Activated CD4-positive, alpha-beta T cell treated with anti-CD3 and anti-CD28 coated beads for 48 hours (primary cell): ENCODE measurements at regions not wholly inside any gene's neighbourhood (a gene's known extent, or its start where the extent isn't known, plus 50 kb on each side); places are given as distances from the start of the nearest gene placed in this dataset.
"Not testable (repeated sequence)": the region's sequence is repeated elsewhere in the genome, so short reads cannot be mapped to it uniquely, and the experiment has no call there.

Experiments
- DNase-seq: peaks from one replicate; pipeline ENCODE4 v3.0.0-alpha.2; 2020

DNA sequence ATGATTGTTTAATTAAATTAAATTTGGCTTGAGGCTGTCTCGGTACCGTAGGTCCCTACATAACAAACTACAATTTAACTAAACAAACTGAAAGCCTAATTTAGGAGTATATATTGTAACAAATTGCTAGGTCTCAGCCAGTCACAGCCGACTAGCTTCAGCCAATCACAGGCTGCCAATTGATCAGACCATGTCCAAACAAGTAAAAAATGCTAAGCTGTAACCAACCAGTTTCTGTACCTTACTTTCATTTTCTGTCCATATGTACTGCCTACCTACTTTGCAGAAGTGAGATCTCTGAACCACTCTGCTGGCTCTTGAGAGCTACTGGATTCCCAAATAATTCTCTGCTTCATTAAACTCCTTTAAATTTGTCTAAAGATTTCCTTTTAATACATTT, 648.0 kb upstream of the GJE1 start:
- peak; percentile 38 for DNase-seq

DNA sequence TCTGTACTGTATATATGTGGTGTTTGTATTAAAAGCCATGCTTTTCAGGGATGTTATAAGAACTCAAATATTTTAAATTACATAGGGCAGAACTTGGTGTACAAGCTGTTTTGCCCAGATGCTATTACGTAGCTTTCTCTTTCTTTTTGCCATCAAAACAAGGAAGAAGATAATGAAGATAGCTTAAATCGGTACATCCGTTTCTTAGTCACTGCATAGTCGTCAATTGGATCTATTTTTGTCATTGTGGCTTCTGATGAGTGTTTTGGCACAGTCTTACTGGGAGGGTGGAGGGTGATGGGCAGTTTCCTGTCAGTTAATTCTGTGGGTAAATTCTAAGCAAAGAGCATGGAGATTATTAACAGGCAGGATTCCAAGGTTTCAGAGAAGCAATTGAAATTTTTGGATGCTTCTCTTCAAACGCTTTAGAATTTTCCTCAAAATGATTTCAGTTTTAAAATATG, 649.1 kb upstream of the GJE1 start:
- peak; percentile 54 for DNase-seq

GRCh38 chr6:141482796-141483597, 649.7 kb upstream of the GJE1 start:
- DNase-seq, result no peak

- DNase-seq, result no peak
Measured at GRCh38 chr6:141475259-141475658, 657.5 kb upstream of the GJE1 start.

DNA sequence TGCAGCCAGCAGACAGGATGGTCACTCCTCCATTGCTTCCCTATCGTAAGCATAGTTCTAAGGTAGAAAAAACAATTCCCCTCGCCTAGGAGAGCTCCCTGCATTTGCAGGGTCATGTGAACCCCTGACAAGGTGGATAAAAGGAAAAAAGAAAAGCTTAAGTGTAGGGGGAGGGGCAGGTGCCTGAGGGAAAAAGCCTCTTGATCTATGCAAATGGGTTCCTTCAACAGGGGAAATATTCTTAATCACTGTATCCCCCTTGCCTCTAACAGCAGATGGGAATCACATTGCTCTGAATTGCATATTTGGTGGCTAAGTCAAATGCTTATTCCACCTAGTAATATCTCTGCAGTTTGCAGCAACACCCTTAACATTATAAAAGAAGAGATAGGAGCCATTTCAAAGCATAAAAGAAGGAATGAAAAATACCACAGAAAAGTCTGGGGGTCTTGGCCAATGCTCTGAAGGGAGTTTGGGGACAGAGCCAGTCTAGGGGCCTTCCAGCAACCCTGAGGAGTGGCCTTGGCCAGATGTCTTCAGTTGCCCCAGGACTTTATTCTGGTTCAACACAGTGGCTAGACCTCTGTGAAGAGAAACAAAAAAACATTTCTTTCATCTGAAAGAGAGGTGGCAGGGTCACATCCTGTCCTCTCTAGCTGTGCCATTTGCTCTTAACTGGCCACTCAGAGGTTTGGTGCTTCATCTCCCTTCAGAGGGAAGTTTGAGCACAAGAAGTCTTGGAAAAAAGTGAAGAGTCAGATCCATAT, 660.4 kb upstream of the GJE1 start:
- no peak for DNase-seq

DNA sequence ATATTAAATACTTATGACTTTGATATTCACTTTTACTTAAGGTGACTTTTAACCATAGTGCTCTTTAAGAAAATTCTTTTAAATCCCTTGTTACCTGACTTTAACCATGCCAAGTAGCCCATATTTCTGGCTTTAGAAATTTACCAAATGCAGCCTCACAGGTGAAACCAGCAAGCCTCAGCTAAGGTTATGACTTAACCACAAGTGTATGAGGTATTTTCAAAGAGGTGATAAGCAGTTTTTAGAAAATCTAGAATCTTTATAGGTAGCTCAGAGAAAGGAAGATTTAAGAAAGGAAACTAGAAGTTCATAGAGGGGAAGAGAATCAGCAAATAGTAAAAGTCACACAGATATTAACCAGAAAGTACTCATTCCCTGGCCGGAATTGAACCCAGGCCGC, 661.9 kb upstream of the GJE1 start:
- no peak for DNase-seq

DNA sequence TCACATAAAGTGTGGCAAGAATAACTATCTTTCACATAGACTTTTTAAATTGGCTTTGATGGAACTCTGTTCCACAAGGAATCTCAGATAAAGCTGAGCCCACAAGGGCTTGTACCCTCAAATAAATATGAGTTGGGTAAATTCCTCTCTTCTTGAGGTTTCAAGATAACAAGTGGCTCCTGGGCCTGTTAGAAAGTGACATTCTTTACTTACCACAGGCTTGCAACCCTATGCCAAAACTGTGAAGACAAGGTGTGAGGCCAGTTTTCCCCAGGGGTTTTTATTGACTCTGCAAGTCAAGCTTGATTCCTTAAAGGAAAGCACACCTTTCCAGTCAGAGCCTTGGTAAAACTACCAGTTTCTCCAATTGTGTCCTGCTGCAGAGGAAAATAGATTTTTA, 664.8 kb upstream of the GJE1 start:
- DNase-seq, result no peak

GRCh38 chr6:141467041-141467440, 665.7 kb upstream of the GJE1 start:
- no peak for DNase-seq

DNA sequence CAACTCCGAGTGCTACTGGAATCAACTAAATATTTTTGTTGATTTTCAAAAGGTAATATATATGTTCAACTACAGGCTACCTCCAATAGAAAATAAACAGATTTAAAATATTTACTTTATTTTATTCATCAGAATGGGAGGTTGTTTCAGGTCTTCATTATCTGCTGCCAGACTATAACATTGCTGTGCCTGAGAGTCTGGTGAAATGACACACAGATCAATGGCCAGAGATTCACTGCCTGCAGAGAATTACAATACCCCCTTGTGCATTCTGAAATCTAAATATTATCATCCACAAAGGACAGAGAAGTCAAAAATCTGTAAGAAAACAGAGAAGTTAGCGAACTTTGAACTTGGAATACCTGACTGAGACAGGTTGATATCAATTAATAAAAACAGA, 667.8 kb upstream of the GJE1 start:
- DNase-seq, result no peak

GRCh38 chr6:141464490-141464889, 668.2 kb upstream of the GJE1 start:
- DNase-seq, result no peak

DNA sequence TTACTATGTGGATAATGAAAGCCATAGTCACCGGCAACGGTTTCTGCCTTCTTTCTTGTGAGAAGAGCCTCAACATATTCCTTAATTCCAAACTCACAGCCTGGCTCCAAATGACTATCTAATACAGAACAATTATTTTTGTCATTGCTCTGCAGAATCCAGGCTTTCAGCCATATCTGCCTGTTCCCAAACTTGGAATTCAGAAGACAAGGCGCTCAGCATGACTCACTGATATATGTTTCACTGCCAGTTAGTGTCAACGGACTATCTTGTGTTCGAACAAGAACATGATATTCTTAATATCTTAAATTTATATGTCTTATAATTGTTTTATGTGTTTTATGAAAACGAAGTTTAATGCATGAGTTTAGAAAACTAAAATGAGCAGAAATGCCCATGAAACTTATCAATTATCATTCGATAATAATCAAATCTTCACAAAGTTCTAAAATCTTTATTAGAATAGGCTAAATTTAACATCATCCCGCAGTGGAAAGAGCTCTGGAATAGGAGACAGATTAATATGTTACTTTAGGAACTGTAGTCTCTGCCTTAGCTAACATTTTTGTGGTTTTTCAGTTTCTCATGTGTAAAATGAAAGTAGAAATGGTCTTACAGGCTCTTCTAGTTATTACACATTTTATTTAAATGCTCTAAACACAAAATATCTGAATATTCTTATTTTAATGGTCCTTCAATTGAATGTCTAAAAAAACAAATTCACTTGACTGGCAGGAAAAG, 669.3 kb upstream of the GJE1 start:
- no peak for DNase-seq

DNA sequence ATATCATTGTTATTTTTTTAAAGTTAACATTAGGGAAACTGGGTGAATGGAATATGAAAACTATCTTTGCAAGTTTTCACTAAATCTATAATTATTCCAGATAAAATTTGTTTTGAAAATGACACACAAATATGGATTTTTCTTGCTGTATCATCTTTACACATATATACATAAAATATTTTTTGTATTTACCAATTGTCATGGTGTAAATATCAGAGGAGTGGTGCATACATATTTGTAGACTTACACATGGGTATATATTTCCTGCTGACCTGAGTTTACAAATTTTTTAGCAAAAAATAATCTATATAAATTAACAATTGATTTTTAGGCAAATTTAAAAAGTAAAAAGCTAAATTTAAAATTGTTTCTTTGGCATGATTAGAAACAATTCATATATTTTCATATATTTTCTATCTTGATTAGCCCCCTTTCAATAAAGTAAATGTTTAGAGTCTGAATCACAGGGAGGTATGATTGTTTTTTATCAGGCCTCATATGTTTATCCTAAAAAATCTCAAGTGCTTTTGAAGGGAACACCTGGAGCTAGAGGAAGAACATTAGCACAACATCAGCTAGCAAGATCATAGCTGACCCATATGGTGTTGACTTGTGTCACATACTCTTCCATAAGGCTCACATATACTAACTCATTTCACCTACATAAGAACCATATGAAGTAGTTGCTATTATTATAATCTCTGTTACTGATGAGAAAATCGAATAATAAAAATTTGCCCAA, 671.8 kb upstream of the GJE1 start:
- DNase-seq, result no peak

DNA sequence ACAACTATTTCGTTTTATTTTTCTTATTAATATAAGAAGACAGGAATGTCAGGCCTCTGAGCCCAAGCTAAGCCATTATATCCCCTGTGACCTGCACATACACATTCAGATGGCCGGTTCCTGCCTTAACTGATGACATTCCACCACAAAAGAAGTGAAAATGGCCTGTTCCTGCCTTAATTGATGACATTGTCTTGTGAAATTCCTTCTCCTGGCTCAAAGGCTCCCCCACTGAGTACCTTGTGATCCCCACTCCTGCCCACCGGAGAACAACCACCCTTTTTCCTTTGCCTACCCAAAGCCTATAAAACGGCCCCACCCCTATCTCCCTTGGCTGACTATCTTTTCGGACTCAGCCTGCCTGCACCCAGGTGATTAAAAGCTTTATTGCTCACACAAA, 672.5 kb upstream of the GJE1 start:
- DNase-seq, result not testable (repeated sequence)

GRCh38 chr6:141457984-141458383, 674.7 kb upstream of the GJE1 start:
- not testable (repeated sequence) for DNase-seq

DNA sequence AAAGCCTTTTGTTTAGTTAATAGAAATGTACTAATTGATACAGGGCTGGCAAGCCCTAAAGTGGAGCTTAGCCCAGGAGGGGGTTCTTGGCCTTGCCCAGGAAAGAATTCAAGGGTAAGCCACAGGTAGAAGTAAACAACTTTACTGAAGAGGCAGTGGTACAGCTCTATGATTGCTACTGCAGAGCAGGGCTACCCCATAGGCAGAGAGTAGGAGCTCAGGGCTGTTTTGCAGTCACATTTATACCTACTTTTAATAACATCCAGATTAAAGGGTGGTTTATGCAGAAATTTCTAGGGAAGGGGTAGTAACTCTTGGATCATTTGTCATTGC, 680.4 kb upstream of the GJE1 start:
- DNase-seq, result no peak

DNA sequence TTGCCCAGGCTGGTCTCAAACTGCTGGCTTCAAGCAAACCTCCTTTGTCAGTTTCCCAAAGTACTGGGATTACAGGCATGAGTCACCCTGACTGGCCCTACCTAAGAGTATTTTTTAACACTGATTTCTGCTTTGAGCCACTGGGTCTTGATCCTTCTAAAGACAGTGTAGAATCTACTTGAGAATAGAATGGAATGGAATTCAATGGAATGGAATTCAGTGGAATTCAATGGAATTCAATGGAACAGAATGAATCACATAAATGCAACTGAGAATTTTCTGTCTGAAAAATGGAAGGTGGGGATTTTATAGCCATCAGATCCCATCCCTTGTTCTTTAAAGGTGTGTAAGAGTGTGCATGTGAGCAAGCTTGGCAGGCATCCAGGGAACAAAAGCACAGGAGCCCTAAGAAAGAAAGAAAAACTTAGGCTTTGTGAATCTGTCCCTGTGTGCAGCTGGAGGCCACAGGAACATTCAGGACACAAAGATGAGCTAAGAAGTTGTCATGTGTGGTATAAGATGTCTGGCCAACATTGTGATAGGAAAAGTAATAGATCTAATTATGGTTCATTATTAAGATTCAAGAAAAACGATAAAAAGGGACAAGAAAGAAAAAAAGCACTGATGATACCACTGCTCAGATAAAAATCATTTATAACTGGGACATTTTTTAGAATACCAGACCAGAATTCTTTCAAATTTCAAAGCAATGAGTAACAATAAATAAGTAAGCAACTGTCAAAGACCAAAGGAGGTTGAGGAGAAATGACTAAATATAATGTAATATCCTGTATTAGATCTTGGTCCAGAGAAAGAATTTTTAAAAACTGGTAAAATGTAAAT, 681.0 kb upstream of the GJE1 start:
- DNase-seq, result no peak

DNA sequence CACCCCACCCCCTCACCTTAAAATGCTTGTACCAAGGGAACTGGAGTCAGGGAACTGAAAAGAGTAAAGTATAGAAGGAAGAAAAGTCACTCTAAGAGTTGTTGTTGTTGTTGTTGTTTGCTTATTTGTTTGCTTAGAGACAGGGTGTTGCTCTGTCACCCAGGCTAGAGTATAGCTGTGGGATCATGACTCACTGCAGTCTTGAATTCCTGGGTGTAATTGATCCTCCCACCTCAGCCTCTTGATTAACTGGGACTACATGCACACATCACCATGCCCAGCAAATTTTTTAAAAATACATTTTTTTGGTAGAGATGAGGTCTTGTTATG, 681.6 kb upstream of the GJE1 start:
- DNase-seq, result no peak

GRCh38 chr6:141445928-141446628, 686.6 kb upstream of the GJE1 start:
- DNase-seq, result no peak

DNA sequence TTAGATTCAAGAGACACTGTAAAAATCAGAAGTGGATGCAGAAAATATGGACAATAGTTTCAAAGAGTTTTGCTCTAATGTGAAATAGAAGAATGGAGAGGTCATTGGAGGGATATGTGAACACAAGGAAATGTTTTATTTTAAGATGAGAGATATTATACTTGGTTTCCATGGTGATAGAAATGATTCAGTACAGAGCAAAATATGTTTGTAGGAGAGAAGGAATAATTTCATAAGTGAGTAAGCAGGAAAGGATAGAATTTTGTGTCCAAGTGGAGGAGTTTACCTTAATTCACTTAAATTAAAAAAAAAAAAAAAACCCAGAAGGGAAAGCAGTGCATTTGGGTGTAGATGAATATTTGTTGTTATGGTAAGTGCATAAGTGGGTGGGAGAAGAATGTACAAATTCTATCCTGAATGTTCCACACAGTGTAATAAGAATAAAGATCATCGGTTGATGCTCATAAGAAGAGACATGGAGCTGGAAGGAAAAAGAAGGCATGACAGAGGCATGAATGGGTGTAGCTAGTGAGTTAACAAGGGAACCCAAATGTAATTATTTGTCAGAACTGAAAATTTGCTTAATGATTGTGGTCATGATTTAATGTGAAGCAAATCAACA, 688.9 kb upstream of the GJE1 start:
- DNase-seq, result no peak

GRCh38 chr6:141443032-141443431, 689.7 kb upstream of the GJE1 start:
- no peak for DNase-seq

DNA sequence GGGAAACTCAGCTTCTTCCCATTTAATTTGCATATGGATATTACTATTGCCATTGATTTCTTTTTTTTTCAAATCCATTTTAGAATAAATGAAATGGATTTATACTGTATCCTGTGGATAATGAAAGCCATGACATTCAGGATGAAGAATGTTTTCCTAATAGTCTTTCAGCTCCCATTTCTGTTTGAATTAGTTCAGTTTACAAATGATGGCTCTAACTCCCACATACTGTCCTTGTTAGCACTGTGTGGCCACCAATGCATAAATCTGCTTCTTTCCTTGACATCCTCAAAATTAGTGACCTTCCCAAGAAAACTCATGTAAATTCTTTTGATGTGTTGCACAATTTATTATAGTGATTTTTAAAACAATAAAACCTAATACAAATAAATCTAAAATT, 693.2 kb upstream of the GJE1 start:
- no peak for DNase-seq
